ENCODE measurements at regions not wholly inside any gene's neighbourhood (a gene's known extent, or its start where the extent isn't known, plus 50 kb on each side); places are given as distances from the start of the nearest gene placed in this dataset.
A peak's percentile ranks its signal among the peaks of the same experiment; 100 is the strongest.

- Mint-ChIP-seq H3K9me3 (peaks cover 86% of the 10 kb centered on the region), H3K4me3 (no peak overlapping the region), H3K4me1 (peaks cover 10% of the 10 kb centered on the region; the same call in 2 of the 3 replicates), H3K27me3 (ENCODE audit: insufficient read depth, low read depth, poor library complexity) (peaks cover 3% of the 10 kb centered on the region), H3K27ac (no peak overlapping the region), H3K36me3 (ENCODE audit: low read depth) (no peaks in the 10 kb centered on the region)
- DNase-seq (ENCODE audit: low spot score) (peak; percentile 69), ATAC-seq (peak; percentile 79)
- Histone ChIP-seq H2AFZ (no peak overlapping the region), H3K27me3 (ENCODE audit: insufficient read depth) (no peaks in the 10 kb centered on the region), H3K9me2 (ENCODE audit: insufficient read depth) (no peaks in the 10 kb centered on the region), H3K79me2 (replicated peaks; ENCODE audit: insufficient read depth) (no peaks in the 10 kb centered on the region), H3K36me3 (ENCODE audit: insufficient read depth) (no peaks in the 10 kb centered on the region), H3K27ac (ENCODE audit: low read depth) (no peak overlapping the region), H3K4me2 (no peak overlapping the region), H3K4me3 (no peak overlapping the region), H4K20me1 (replicated peaks; ENCODE audit: insufficient read depth) (no peaks in the 10 kb centered on the region), H3F3A (replicated peaks; ENCODE audit: low read depth) (no peaks in the 10 kb centered on the region), H3K4me1 (ENCODE audit: insufficient read depth) (no peaks in the 10 kb centered on the region)
- TF ChIP-seq ZNF331 (CRISPR knock-in tag; IDR thresholded peaks at IDR 0.05; ENCODE audit: low read depth) (no peak), CTCF (conservative IDR thresholded peaks at IDR 0.05; ENCODE audit: low read depth in 2 of 2) (peak in 1 of 2 experiments; percentile 32; a peak in 1 of 4 replicates), NANOG (IDR thresholded peaks at IDR 0.05; ENCODE audit: borderline replicate concordance) (no peak), EZH2phosphoT487 (IDR thresholded peaks at IDR 0.05; ENCODE audit: unreplicated experiment) (no peak), EZH2 (IDR thresholded peaks at IDR 0.05; ENCODE audit: low read depth, unreplicated experiment) (no peak), ETS1 (IDR thresholded peaks at IDR 0.05) (no peak), ZNF114 (CRISPR knock-in tag; IDR thresholded peaks at IDR 0.05) (no peak), JUNB (IDR thresholded peaks at IDR 0.05; ENCODE audit: unreplicated experiment) (no peak), ZNF462 (CRISPR knock-in tag; IDR thresholded peaks at IDR 0.05) (peak; percentile 58; the same call in 1 of the 2 replicates), REST (IDR thresholded peaks at IDR 0.05; ENCODE audit: unreplicated experiment) (no peak), CREB1 (CRISPR knock-in tag; IDR thresholded peaks at IDR 0.05; ENCODE audit: low read depth) (no peak)
These were observed 945.9 kb downstream of the GRID1 start for GRCh38 chr10:85420501-85421191.

All from GM23338 (cell line).